Femur (tissue), 1 donor: ENCODE measurements at regions not wholly inside any gene's neighbourhood (a gene's known extent, or its start where the extent isn't known, plus 50 kb on each side); places are given as distances from the start of the nearest gene placed in this dataset.
"Not testable (repeated sequence)": the region's sequence is repeated elsewhere in the genome, so short reads cannot be mapped to it uniquely, and the experiment has no call there.

Experiments
- DNase-seq: peaks from one replicate; pipeline ENCODE4 v3.0.0-alpha.2; 2017

- no peak for DNase-seq
Measured at GRCh38 chr2:107473150-107473549, 353.5 kb upstream of the RGPD4 start.

- DNase-seq: no peak
Measured at GRCh38 chr2:107475859-107476258, 350.8 kb upstream of the RGPD4 start.

- DNase-seq: no peak
Measured at GRCh38 chr2:107502539-107502938, 324.2 kb upstream of the RGPD4 start.

GRCh38 chr2:107511970-107512789, 314.5 kb upstream of the RGPD4 start:
- no peak for DNase-seq

- no peak for DNase-seq
Measured at GRCh38 chr2:107525406-107525805, 301.3 kb upstream of the RGPD4 start.

GRCh38 chr2:107529146-107529545, 297.5 kb upstream of the RGPD4 start:
- peak; percentile 71 for DNase-seq

GRCh38 chr2:107530046-107530445, 296.6 kb upstream of the RGPD4 start:
- no peak for DNase-seq

- no peak for DNase-seq
Measured at GRCh38 chr2:107534926-107535325, 291.8 kb upstream of the RGPD4 start.

- DNase-seq: not testable (repeated sequence)
Measured at GRCh38 chr2:107535905-107536689, 290.6 kb upstream of the RGPD4 start.

- peak; percentile 46 for DNase-seq
Measured at GRCh38 chr2:107542314-107542740, 284.4 kb upstream of the RGPD4 start.

- no peak for DNase-seq
Measured at GRCh38 chr2:107543793-107544192, 282.9 kb upstream of the RGPD4 start.

- no peak for DNase-seq
Measured at GRCh38 chr2:107545066-107545465, 281.6 kb upstream of the RGPD4 start.

- no peak for DNase-seq
Measured at GRCh38 chr2:107545851-107546250, 280.8 kb upstream of the RGPD4 start.

- DNase-seq: no peak
Measured at GRCh38 chr2:107548216-107548615, 278.5 kb upstream of the RGPD4 start.

- DNase-seq: no peak
Measured at GRCh38 chr2:107553046-107553445, 273.6 kb upstream of the RGPD4 start.

- no peak for DNase-seq
Measured at GRCh38 chr2:107553539-107553938, 273.2 kb upstream of the RGPD4 start.

GRCh38 chr2:107556038-107556627, 270.6 kb upstream of the RGPD4 start:
- no peak for DNase-seq

GRCh38 chr2:107558295-107558694, 268.4 kb upstream of the RGPD4 start:
- no peak for DNase-seq

GRCh38 chr2:107569496-107569895, 257.2 kb upstream of the RGPD4 start:
- no peak for DNase-seq

GRCh38 chr2:107570876-107571275, 255.8 kb upstream of the RGPD4 start:
- DNase-seq: no peak

GRCh38 chr2:107572890-107573289, 253.8 kb upstream of the RGPD4 start:
- DNase-seq: not testable (repeated sequence)

- DNase-seq: no peak
Measured at GRCh38 chr2:107576991-107577390, 249.7 kb upstream of the RGPD4 start.

GRCh38 chr2:107582487-107582886, 244.2 kb upstream of the RGPD4 start:
- no peak for DNase-seq

- DNase-seq: no peak
Measured at GRCh38 chr2:107584577-107584976, 242.1 kb upstream of the RGPD4 start.
